HG03064 (cell line): ENCODE measurements at regions not wholly inside any gene's neighbourhood (a gene's known extent, or its start where the extent isn't known, plus 50 kb on each side); places are given as distances from the start of the nearest gene placed in this dataset.

Source experiments
- ATAC-seq: cut with Tn5 transposase; IDR thresholded peaks from one replicate; pipeline ENCODE4 v1.9.1; 2021; ENCODE audit warnings: low read depth; ENCODE audit not compliant: unreplicated experiment

DNA sequence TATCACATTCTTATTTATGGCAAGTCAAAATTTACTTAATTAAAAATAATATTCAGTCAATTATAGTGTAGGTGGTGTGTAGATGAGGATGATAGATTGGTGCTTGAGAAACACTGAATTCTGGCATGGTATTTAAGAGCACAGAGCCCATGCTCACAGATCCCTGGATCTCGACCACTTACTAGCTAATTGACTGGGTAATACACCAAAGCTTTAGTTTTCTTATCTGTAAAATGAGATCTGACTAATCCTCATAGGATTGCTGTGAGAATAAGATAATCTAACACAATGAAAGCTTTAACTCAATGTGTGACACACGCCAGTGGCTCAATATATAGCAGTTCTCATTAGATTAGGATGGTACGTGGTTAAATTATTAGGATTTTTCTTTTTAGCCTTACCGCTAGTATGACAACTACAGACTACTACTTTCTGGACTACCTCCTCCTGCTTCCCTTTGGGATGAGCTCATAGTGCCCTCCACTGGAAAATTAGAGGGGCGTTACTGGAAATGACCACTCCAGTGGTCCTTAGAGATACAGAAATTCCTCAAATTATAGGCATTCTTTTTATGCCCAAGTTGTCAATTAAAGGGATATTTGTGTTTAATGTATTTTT lies 482.8 kb upstream of the TBX3 start:
- no peak for ATAC-seq

DNA sequence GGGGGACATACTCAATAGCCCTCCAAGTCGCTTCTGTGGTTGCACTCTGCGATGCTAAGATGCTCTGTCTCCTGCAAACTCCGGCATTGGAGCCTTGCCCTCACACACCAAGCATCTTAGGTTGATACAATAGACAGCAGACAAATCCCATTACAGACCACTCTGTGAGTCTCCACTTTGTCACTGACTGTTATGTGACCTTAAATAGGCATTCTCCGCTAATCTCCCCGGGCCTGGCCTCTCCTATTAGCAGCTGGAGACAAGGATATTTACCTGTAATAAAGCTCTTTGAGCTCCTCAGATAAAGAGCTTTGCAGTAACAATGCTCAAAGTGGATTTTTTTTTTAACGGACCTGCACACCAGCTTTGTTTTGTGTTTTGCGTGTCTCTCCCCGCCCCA lies 479.7 kb upstream of the TBX3 start:
- ATAC-seq, result no peak

DNA sequence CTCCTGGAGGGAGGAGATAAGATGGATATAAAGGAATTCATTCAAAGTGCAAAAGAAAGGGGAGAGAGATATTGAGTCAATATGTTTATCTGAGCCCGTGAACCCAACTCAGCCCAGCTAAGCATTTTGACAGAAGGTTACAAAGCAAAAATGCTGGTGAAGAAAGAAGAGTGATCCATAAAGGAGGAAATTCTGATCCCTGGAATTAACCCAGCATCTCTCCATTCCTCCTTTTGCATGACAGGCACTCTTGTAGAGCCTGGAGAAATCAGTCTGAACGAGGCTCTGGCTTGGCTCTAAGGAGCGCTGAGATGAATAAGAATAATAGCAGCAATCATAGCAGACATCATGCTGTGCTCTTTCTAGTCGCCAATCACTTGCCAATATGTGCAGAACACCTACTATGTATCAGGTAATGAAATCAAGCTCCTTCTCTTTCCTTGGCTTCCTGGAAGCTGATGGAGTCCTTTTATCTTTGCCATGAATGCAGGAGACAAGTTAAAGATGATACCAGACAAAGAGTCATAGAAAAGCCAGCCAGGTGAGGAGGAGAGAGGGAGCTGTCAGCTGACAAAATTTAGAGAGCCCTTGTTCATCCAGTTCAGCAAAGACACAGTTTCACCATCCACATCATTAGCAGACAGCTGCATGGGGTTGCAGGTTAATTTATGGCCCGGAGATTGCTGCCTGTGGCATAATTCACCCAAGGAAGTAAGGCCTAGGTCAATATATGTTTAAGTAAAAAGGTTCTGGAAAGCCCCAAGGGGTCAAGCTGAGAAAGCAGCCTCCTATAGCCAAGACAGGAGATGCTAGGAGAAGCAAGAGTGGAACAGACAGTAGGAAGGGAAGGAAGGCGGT lies 476.5 kb upstream of the TBX3 start:
- ATAC-seq, result no peak

DNA sequence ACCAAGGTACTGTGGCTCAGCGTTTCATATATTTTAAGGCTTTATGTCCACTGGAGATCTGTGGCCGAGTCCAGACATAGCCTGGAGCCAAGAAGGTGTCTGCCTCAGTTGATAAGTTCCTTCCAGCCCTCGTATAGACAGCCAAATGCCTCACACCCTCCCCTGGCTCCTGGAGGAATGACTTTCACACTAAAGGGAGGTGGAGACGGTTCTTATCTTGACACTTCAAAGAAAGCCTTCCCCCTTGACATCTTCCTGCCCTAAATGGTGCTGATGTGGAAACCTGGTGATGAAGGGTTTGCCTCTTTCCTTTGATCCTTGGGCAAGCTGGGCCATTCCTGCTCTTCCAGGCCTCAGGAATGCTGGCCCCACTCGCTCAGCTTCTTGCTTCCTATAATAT lies 474.8 kb upstream of the TBX3 start:
- no peak for ATAC-seq

DNA sequence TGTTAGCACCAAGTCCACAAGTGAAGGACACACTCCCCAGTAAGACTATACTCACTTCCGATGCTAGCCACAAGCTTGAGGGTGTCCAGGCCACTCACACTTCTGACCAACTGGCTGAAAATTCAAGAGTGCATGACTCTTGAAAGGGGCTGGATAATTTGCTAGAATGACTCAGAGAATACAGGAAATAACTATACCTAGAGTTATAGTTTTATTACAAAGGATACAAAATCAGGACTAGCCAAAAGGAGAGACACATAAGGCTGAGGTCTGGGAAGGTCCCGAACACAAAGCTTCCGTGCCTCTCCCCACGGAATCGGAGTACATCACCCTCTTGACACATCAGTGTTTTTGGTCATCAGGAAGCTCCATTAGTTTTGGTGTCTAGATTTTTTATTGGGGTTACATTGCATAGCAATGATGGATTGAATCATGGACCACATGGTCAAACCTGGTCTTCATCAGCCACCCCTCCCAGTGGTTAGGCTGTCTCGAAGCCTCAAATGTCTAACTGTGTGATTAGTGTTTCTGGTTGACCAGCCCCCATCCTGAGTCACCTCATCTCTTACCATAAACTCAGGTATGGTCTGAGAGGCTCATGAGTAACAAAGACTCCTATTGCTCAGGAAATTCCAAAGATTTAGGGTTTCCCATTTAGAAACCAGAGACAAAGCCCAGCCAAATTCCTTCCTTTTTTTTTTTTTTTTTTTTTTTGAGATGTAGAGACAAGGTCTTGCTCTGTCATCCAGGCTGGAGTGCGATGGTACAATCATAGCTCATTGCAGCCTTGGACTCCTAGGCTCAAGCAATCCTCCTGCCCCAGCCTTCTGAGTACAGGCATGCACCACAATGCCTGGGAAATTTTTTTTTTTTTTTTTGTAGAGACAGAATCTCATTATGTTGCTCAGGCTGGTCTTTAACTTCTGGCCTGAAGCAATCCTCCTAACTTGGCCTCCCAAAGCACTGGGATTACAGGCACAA lies 472.0 kb upstream of the TBX3 start:
- ATAC-seq, result no peak

DNA sequence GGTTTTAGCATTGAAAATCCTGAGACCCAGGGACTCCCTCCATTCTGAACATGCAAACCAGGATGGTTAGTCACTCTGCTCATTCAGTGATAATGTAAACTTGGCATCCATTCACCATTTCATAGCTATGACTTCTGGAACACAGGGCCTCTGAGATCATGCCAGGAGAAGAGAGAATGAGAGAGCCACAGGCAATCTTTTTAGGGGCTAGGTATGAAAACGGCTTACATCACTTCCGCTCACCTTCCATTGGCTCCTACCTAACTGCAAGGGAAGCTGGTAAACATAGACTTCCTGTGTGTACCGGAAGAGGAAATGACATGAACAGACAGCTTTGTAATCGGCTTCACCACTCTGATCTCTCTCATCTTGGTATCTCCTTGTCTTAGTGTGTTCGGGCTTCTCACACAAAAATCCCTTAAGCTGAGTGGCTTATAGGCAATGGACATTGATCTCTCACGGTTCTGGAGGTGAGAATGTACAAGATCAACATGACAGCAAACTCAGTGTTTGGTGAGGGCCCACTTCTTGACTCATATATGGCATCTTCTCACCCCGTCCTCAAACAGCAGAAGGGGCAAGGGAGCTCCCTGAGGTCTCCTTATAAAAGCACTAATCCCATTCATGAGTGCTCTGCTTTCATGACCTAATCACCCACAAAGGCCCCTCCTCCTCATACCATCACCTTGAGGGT lies 465.9 kb upstream of the TBX3 start:
- no peak for ATAC-seq

DNA sequence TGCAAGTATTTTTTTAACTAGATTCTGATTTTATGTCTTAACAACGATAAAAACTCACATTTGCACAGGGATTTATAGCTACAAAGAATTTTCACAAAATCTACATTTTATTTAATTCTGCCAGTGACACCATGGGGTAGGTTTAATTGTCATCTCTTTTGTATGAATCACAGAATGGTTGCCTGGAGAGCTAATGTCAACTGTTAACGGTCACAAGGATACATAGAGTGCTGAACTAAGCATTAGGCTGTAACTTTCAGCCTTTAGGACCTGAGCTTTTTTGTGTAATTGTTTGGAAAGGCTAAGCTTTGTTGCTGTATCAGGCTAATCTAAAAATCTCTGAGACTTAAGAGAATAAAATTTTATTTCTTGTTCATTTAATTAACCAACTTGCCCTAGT lies 465.3 kb upstream of the TBX3 start:
- ATAC-seq, result no peak

DNA sequence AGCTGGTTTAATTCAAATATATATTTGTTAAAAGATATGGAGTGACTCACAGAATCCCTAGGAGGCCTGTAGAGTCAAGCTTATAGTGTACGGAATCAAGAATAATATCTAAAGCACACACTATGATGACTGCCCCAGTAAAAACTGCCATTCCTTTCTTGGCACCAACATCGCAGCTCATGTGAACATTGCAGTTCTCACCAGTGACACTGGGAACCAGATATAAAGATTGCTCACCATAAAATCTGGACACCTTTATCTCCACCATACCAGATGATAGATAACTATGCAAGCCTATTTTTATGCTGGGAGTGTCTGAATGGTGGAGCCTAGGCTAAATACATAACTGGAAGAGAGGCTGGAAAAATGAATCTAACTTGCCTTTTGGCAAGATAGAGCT lies 463.9 kb upstream of the TBX3 start:
- no peak for ATAC-seq

DNA sequence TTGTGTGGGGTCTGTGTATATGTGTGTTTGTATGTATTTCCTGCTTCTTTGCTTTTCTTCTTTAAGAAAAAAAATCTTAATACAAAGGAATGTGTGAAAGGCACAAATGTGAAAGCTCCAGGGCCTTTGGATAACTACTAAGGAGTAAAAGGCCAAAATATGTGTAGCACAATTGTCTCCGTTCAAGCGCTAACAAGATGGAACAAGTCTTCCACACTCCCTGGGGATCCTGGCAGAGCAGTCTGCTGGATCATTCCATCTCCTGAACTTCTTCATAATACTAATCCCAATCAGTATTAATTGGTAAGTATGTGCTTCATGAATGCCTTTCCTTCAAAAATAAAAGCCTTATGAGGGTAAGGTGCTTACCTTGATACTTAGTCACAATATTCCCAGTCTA lies 462.5 kb upstream of the TBX3 start:
- ATAC-seq, result no peak

DNA sequence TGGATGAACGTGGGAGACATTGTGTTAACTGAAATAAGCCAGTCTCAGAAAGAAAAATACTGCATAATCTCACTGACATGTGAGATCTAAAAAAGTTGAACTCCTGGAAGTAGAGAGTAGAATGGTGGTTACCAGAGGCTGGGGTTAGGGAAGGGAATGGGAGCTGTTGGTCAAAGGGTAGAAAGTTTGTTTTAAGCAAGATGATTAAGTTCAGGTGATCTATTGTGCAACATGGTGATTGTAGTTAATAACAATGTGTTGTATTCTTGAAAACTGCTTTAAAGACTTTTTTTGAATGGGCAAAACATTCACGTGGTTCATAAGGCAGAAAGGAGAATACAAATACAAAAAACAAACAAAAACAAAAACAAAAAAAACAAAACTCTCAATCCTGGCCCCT lies 460.4 kb upstream of the TBX3 start:
- ATAC-seq, result no peak

DNA sequence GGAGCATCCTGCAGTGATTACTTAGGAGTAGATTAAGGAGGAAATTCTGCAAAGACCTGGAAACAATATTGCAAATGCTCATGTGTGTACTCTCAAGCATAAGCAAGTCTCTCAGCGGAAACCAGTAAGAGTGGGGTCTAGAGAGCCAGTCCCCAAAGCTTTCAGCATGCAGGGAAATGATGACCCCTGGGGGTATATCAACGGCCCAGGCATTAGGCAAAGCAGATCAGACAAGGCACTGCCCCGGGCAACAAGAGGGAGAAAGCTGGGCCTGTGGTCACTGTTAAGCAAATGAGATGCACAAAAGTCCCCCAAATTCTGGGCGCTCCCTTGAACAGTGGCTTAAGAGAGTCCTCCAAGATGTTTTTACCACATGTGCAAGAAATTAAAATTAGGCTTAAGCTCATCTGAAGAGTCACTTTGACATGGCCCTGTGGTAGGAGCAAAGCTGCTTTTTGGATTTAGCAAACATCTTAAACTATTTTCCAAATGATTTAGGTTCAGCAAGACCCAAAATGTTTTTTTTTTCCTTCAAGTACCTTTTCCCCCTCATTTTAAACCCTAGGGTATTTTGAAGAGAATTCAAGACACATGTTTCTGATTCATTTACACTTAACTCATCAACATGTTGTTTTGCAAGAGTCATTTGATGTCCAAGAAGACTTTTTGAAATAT lies 457.1 kb upstream of the TBX3 start:
- ATAC-seq, result no peak

DNA sequence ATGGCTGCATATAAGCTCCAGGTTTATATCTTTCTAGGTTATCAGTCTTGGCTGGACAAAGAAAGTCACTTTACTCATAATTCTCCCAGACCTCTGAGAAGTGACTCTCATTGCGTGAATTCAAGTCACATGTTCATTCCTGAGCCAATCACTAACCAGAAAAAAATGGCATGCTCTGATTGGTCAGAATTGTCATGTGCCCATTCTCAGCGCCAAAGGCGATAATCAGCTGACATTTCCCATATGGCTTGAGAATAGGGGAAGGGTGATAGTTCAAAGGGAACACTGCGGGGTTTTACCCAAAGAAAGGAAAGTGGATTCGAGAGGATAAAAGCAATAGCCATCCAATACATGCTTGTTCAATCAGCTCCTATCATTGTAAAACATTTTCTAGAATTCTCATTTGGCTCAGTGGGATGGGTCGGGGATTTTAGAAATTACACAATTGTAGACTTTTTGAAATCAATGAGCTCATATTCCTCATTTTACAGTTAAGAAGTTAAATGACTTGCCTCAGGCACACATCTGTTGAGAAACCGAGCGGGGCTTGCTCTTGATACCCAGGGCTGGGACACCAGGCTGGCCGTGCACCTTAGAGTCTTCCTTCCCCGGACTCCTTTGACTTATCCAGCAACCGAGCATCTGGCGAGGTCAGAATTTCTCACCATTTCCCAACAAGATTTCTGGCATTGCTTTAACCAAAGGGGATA lies 454.0 kb upstream of the TBX3 start:
- no peak for ATAC-seq

DNA sequence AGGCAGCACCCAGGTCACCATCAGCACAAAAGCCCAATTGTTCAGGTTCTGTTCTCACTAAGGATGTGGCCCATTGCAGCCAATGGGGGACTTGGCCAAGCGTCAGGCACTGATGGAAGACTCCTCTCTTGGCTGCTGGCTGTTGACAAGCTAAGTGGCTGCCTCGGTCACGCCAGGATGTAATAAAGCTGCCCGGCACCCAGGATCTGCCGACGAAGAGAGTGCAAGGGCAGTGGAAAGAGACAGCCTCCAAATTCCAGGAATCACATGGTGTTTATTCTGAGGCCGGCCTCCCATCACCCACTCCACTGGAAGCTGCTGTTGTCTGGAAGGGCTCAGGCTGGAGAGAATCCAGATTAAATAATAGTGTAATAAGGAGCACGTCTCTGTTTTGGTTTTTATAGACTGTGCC lies 451.8 kb upstream of the TBX3 start:
- no peak for ATAC-seq

DNA sequence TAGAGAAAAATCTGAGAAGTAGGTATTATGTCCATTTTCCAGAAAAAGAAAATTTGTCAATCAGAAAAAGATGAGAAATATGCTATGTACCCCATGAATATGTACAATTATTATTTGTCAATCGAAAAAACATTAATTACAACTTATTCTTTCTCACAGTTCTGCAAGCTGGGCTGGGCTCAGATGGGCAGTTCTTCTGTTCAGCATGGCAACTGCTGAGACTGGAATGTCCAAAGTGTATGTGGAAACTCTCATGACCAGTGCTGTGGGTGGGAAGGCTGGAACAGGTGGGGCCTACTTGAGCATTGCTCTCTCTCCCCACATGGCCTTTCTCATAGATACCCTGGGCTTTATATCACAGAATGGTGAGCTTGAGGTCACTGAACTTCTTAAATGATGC lies 450.3 kb upstream of the TBX3 start:
- no peak for ATAC-seq

DNA sequence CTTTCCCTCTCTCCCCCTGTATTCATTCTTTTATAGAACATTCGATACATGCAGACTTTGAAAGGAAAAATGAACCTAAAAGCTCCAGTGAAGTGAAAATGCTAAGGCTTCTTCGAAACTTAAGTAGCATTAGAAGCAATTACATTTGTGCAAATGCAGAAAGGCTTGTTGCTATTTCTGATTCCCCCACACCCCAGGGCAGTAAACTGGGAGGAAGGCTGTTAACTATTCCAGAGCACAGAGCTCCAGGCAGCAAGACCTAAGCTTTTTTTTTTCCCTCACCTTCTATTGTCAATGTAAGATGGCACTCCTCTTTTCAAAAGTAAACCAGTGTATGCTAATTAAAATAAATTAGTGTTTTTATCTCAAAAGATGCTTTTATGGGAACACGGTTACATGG lies 448.9 kb upstream of the TBX3 start:
- no peak for ATAC-seq

DNA sequence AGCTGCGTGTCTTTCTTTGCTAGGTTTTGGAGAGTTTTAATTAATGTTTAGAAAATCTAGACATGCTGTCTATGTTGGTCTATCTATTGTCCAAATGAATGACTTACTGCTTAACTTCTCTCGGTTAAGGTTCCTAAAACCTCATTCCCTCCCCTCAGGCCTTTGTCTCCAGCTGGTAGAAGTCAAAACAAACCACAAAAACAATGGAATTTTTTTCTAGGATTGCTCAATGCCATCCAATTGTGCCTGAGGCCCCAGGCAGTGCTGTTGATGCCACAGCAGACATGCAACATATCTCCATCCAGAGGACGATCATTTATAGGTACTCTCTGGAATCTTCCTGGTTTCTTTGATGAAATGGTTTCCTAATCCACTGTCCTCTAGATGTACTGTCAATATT lies 448.2 kb upstream of the TBX3 start:
- ATAC-seq, result no peak

DNA sequence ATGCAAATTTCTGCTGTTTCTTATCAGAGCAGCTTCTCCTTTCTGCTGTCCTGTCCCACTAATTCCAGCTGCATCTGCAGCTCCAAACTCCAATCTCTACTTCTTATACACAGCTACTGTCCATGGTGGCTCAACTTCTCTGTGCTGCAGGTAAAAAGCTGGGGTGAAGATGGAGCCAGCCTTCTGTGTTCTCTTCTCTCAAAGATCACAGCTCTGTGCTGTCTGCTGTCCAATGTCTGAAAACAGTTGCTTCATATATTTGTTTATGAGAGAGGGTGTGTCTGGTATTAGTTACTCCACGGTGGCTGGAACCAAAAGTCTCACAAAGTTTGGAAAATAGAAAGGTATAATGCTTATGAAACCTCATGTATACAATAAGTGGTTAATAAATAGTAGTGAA lies 445.8 kb upstream of the TBX3 start:
- ATAC-seq, result no peak

DNA sequence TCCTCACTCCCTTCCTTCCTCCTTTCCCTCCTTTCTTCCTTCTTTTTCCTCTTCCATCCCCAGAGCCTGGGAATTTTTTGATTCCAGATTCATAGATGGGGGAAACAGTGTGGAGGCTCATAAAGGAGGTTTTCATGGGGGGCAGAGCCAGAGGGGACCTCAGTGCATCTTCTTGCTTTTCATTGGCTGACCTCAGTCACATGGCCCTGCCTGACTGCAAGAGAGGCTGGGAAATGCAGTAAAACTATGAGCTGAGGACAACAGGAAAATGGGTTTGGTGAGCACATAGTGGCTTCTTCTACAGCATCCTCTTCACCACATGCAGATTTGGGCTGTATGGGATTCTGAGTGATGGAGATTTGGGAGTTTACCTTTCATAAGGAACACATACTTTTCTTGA lies 437.1 kb upstream of the TBX3 start:
- no peak for ATAC-seq

DNA sequence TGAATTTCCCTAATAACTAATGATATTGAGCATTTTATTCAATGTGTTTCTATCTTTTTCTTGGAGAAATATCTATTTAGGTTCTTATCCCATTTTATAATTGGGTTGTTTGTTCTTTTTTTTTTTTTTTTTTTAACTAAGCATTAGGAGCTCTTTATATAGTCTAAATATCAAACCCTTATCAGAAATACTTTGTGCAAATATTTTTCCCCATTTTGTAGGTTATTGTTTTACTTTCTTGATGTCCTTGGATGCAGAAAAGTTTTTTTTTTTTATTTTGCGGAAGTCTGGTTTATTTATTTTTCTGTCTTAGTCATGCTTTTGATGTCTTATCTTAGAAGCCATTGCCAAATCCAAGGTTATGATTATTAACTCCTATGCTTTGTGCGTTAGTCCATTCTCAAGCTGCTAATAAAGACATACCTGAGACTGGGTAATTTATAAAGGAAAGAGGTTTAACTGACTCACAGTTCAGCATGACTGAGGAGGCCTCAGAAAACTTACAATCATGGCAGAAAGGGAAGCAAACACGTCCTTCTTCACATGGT lies 434.3 kb upstream of the TBX3 start:
- ATAC-seq, result no peak
